H1 (cell line): ENCODE measurements at regions not wholly inside any gene's neighbourhood (a gene's known extent, or its start where the extent isn't known, plus 50 kb on each side); places are given as distances from the start of the nearest gene placed in this dataset.

Source experiments
- CTCF ChIA-PET: fragments of 300-600 bp; sonication (Branson Sonifier 250); formaldehyde crosslinking; loops from one replicate; lab custom pipeline; 2021; ENCODE audit not compliant: partially characterized antibody; lab: Charles Lee
- POLR2A ChIA-PET: fragments of 300-600 bp; sonication (Branson Sonifier 250); formaldehyde crosslinking; loops from one replicate; lab custom pipeline; 2021; ENCODE audit warnings: inconsistent platforms; ENCODE audit not compliant: partially characterized antibody; lab: Charles Lee
- DNase-seq, 2 experiments: peaks; one replicate each; pipeline versions ENCODE4 v3.0.0 to v3.0.0-alpha.2; 2010 to 2022; ENCODE audit warnings: low spot score in 2 of 2, low read depth in 1 of 2, mixed read lengths in 1 of 2
- FAIRE-seq: peaks from 2 replicates; lab custom pipeline; 2011; peaks lifted over from hg19 to GRCh38; lab: Jason Lieb, UNC
- H2AFZ ChIP-seq: 2 replicates; pipeline ENCODE4 v1.8.1; 2012; ENCODE audit warnings: low read length, inconsistent platforms
- H2AK5ac ChIP-seq: 2 replicates; pipeline ENCODE4 v1.6.1; 2013; ENCODE audit warnings: low read depth, low read length
- H2BK120ac ChIP-seq: replicated peaks from 2 replicates; pipeline ENCODE3; 2013; ENCODE audit warnings: low read depth, low read length, inconsistent platforms
- H2BK12ac ChIP-seq: 2 replicates; pipeline ENCODE4 v1.6.1; 2013; ENCODE audit warnings: low read depth, low read length
- H2BK15ac ChIP-seq: 2 replicates; pipeline ENCODE4 v1.6.1; 2013; ENCODE audit warnings: low read length
- H2BK20ac ChIP-seq: 2 replicates; pipeline ENCODE4 v1.6.1; 2013; ENCODE audit warnings: low read length
- H2BK5ac ChIP-seq: 2 replicates; pipeline ENCODE4 v1.6.1; 2013; ENCODE audit warnings: low read depth, low read length
- H3K14ac ChIP-seq: 2 replicates; pipeline ENCODE4 v1.6.1; 2013; ENCODE audit warnings: inconsistent platforms; ENCODE audit not compliant: insufficient read length
- H3K18ac ChIP-seq: 2 replicates; pipeline ENCODE4 v1.6.1; 2013; ENCODE audit warnings: low read length; ENCODE audit errors: extremely low read depth
- H3K23ac ChIP-seq: 2 replicates; pipeline ENCODE4 v1.6.1; 2013; ENCODE audit warnings: inconsistent platforms; ENCODE audit not compliant: insufficient read length
- H3K23me2 ChIP-seq: 2 replicates; pipeline ENCODE4 v1.6.1; 2013; ENCODE audit warnings: low read depth, low read length
- H3K27ac ChIP-seq: 2 replicates; pipeline ENCODE4 v1.6.1; 2011; ENCODE audit warnings: low read depth, low read length, inconsistent platforms
- H3K27me3 ChIP-seq, 4 experiments: replicated peaks in 1 of 4; 1 replicate in 1 of 4; 2 replicates in 3 of 4; pipeline versions ENCODE4 v1.6.1 to v1.8.1; 2011 to 2013; ENCODE audit warnings: low read length in 3 of 4, mild to moderate bottlenecking in 3 of 4, inconsistent platforms in 2 of 4, mixed read lengths in 2 of 4, moderate library complexity in 1 of 4; ENCODE audit not compliant: control insufficient read depth in 3 of 4, insufficient read depth in 3 of 4; ENCODE audit errors: extremely low read depth in 1 of 4
- H3K36me3 ChIP-seq, 4 experiments: 2 replicates each; pipeline versions ENCODE4 v1.6.1 to v1.8.1; 2011 to 2013; ENCODE audit warnings: mild to moderate bottlenecking in 4 of 4, low read length in 3 of 4, moderate library complexity in 2 of 4, control low read depth in 1 of 4, inconsistent platforms in 1 of 4; ENCODE audit not compliant: insufficient read depth in 4 of 4, control insufficient read depth in 2 of 4
- H3K4ac ChIP-seq: replicated peaks from 2 replicates; pipeline ENCODE3; 2013; ENCODE audit warnings: low read length, low read depth, mixed read lengths, inconsistent platforms; ENCODE audit not compliant: insufficient read length
- H3K4me1 ChIP-seq, 4 experiments: replicated peaks in 1 of 4; 1 replicate in 1 of 4; 2 replicates in 3 of 4; pipeline versions ENCODE4 v1.6.1 to v1.8.1; 2011 to 2013; ENCODE audit warnings: low read length in 3 of 4, inconsistent platforms in 2 of 4, mixed read lengths in 1 of 4; ENCODE audit not compliant: insufficient read depth in 4 of 4, control insufficient read depth in 3 of 4
- H3K4me2 ChIP-seq, 2 experiments: 2 replicates each; pipeline versions ENCODE4 v1.6.1 to v1.8.1; 2011 to 2013; ENCODE audit warnings: low read depth in 2 of 2, low read length in 2 of 2, control low read depth in 1 of 2, inconsistent platforms in 1 of 2, mild to moderate bottlenecking in 1 of 2; ENCODE audit not compliant: insufficient read depth in 1 of 2
- H3K4me3 ChIP-seq, 4 experiments: fragments of 200-600, 300-600 bp in 1 of 4; sonication (generic), shearing (Covaris generic), sonication (Bioruptor Twin) in 1 of 4; 2 replicates each; pipeline versions ENCODE4 v1.5.1 to v1.8.1; 2011 to 2016; ENCODE audit warnings: low read length in 4 of 4, low read depth in 3 of 4, control low read depth in 2 of 4, inconsistent platforms in 2 of 4, mild to moderate bottlenecking in 2 of 4, mixed read lengths in 1 of 4, moderate library complexity in 1 of 4; ENCODE audit not compliant: insufficient read depth in 2 of 4; ENCODE audit errors: extremely low read depth in 1 of 4
- H3K56ac ChIP-seq: replicated peaks from 2 replicates; pipeline ENCODE3; 2013; ENCODE audit warnings: low read depth, mild to moderate bottlenecking, mixed read lengths, low read length, inconsistent platforms; ENCODE audit not compliant: insufficient read length
- H3K79me1 ChIP-seq: 2 replicates; pipeline ENCODE4 v1.6.1; 2013; ENCODE audit warnings: low read depth, low read length, control low read depth
- H3K79me2 ChIP-seq, 2 experiments: 2 replicates each; pipeline versions ENCODE4 v1.6.1 to v1.8.1; 2012 to 2013; ENCODE audit warnings: low read length in 2 of 2, mild to moderate bottlenecking in 2 of 2, inconsistent platforms in 1 of 2; ENCODE audit not compliant: insufficient read depth in 2 of 2, control insufficient read depth in 1 of 2
- H3K9ac ChIP-seq, 4 experiments: replicated peaks in 1 of 4; 1 replicate in 1 of 4; 2 replicates in 3 of 4; pipeline versions ENCODE4 v1.6.1 to v1.8.1; 2011 to 2013; ENCODE audit warnings: low read depth in 3 of 4, low read length in 3 of 4, control low read depth in 2 of 4, mild to moderate bottlenecking in 2 of 4, moderate library complexity in 2 of 4, inconsistent platforms in 1 of 4; ENCODE audit errors: extremely low read depth in 1 of 4
- H3K9me3 ChIP-seq, 2 experiments: 2 replicates each; pipeline versions ENCODE4 v1.6.1 to v1.8.1; 2012 to 2013; ENCODE audit warnings: mild to moderate bottlenecking in 2 of 2, moderate library complexity in 2 of 2, control low read depth in 1 of 2, inconsistent platforms in 1 of 2, low read depth in 1 of 2, low read length in 1 of 2, mixed read lengths in 1 of 2; ENCODE audit not compliant: insufficient read depth in 2 of 2
- H4K20me1 ChIP-seq, 2 experiments: replicated peaks in 1 of 2; 2 replicates each; pipeline versions ENCODE3 to v1.8.1; 2011 to 2013; ENCODE audit warnings: inconsistent platforms in 2 of 2, low read length in 2 of 2, mild to moderate bottlenecking in 1 of 2; ENCODE audit not compliant: insufficient read depth in 2 of 2, control insufficient read depth in 1 of 2
- H4K5ac ChIP-seq: 2 replicates; pipeline ENCODE4 v1.6.1; 2013; ENCODE audit warnings: low read length, low read depth, mixed read lengths, inconsistent platforms; ENCODE audit not compliant: insufficient read length
- H4K8ac ChIP-seq: 2 replicates; pipeline ENCODE4 v1.8.0; 2013; ENCODE audit warnings: mild to moderate bottlenecking, moderate library complexity, low read length, inconsistent platforms; ENCODE audit not compliant: insufficient read depth; ENCODE audit errors: extremely low read depth
- H4K91ac ChIP-seq: replicated peaks from 2 replicates; pipeline ENCODE3; 2013; ENCODE audit warnings: low read length, mixed read lengths, inconsistent platforms; ENCODE audit not compliant: insufficient read length
- ATF2 ChIP-seq: IDR thresholded peaks from 2 replicates; pipeline ENCODE4 v1.6.1; 2012; ENCODE audit warnings: low read length, inconsistent platforms
- E2F6 ChIP-seq: IDR thresholded peaks from 2 replicates; pipeline ENCODE4 v1.6.1; 2012; ENCODE audit warnings: inconsistent platforms
- KDM1A ChIP-seq: fragments of 200-600, 300-600 bp; sonication (generic); IDR thresholded peaks from 2 replicates; pipeline ENCODE4 v1.7.1; 2016; ENCODE audit warnings: mild to moderate bottlenecking, low read length, borderline replicate concordance
- MAFK ChIP-seq: IDR thresholded peaks from 2 replicates; pipeline ENCODE4 v1.6.1; 2012; ENCODE audit warnings: low read depth, mild to moderate bottlenecking, improper control_type of control experiment, low read length
- RNF2 ChIP-seq: fragments of 200-900, 300-1000 bp; sonication (generic); IDR thresholded peaks from 2 replicates; pipeline ENCODE4 v1.7.1; 2016; ENCODE audit warnings: borderline replicate concordance, low read depth, mild to moderate bottlenecking, antibody characterized with exemption, low read length; ENCODE audit not compliant: poor library complexity, severe bottlenecking; ENCODE audit errors: missing control alignments
- SIX5 ChIP-seq: IDR thresholded peaks from 2 replicates; pipeline ENCODE4 v1.6.1; 2011; ENCODE audit warnings: mild to moderate bottlenecking, low read depth, low read length
- SP1 ChIP-seq: IDR thresholded peaks from 2 replicates; pipeline ENCODE4 v1.6.1; 2011; ENCODE audit warnings: low read depth, low read length
- WGBS, 2 experiments: shearing (Covaris generic) in 1 of 2; methylation state at CpG; one replicate each; pipeline versions ENCODE4 v1.1.6 to v1.1.7; 2013 to 2015; ENCODE audit warnings: low lambda C conversion rate in 2 of 2, mixed read lengths in 2 of 2, inconsistent platforms in 1 of 2, low coverage in 1 of 2, missing lambda C conversion rate in 1 of 2; ENCODE audit not compliant: insufficient replicate concordance in 2 of 2, insufficient coverage in 1 of 2, insufficient read length in 1 of 2; ENCODE audit errors: extremely low coverage in 1 of 2, missing lambda C conversion rate in 1 of 2; 5-methylcytosine and 5-hydroxymethylcytosine counted together

GRCh38 chr12:113755098-113755497 lies 211.0 kb downstream of the RBM19 start:
- no peak overlapping the region for H3K14ac ChIP-seq
- no peak overlapping the region for H2BK15ac ChIP-seq
- H4K5ac ChIP-seq: no peak overlapping the region
- no peak overlapping the region for H2AFZ ChIP-seq
- no peak overlapping the region for H3K27ac ChIP-seq
- H3K56ac ChIP-seq: no peak overlapping the region
- no peaks in the 10 kb centered on the region for H3K36me3 ChIP-seq
- H3K79me1 ChIP-seq: no peaks in the 10 kb centered on the region
- no peak overlapping the region for H3K4me3 ChIP-seq
- no peaks in the 10 kb centered on the region for H3K4me1 ChIP-seq
- 88% methylated on average over 5 of the region's 5 CpGs; no CpG with 5 or more reads in 1 of the 2 experiments for WGBS, 2 experiments
- H3K4ac ChIP-seq: no peak overlapping the region
- POLR2A ChIA-PET: interaction anchor here (0.6 kb wide), 1 partner anchor 191 kb away, joined by 3 read pairs; no protein-coding TSS in a partner anchor
- no peaks in the 10 kb centered on the region for H4K20me1 ChIP-seq
- H3K9me3 ChIP-seq: peaks cover 6 to 7% of the 10 kb centered on the region in 2 experiments; a peak in 2 of 4 replicates
- no peak for FAIRE-seq
- H2BK20ac ChIP-seq: no peak overlapping the region
- no peak overlapping the region for H2AK5ac ChIP-seq
- no peak overlapping the region for H4K91ac ChIP-seq
- no peak overlapping the region for H2BK5ac ChIP-seq
- no peak overlapping the region for H4K8ac ChIP-seq
- no peak overlapping the region for H3K23ac ChIP-seq
- CTCF ChIA-PET: interaction anchor here (0.7 to 1.3 kb wide), 5 partner anchors 9 to 319 kb away, joined by 3 to 5 read pairs (median 3); no protein-coding TSS in a partner anchor
- H3K27me3 ChIP-seq: no peaks in the 10 kb centered on the region
- no peak overlapping the region for H3K9ac ChIP-seq
- H2BK12ac ChIP-seq: no peak overlapping the region
- no peak overlapping the region for H3K18ac ChIP-seq
- H2BK120ac ChIP-seq: no peak overlapping the region
- no peaks in the 10 kb centered on the region for H3K23me2 ChIP-seq
- H3K4me2 ChIP-seq: no peak overlapping the region
- DNase-seq: no peak
- H3K79me2 ChIP-seq: no peaks in the 10 kb centered on the region
- TF ChIP-seq MAFK: no peak
- no peak for TF ChIP-seq E2F6
- no peak for TF ChIP-seq SP1
- TF ChIP-seq SIX5: no peak
- TF ChIP-seq KDM1A: no peak
- TF ChIP-seq RNF2: no peak
- TF ChIP-seq ATF2: no peak
